ENCODE measurements at regions not wholly inside any gene's neighbourhood (a gene's known extent, or its start where the extent isn't known, plus 50 kb on each side); places are given as distances from the start of the nearest gene placed in this dataset.

DNA sequence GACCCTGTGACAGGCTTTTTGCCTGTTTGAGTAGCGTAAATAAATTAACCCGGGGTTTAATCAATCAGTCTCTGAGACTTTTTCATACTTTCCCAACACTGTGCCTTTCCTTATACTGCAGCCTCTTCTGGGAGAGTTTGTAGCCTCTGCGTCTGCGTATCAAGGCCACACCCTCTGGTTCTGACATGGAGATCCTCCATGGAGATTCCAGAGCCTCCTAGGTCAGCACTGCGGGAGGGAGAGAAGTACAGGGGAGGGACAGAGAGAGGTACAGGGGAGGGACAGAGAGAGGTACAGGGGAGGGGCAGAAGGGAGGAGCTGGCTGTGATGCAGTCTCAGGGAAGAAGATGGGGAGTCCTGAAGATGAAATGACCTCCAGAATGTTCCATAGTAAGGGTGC is 166.0 kb downstream of the ARL4C start:
- TF ChIP-seq EZH2 (IDR thresholded peaks at IDR 0.05; ENCODE audit: low read length, missing control alignments) = no peak
- no peak for TF ChIP-seq CTCF (conservative IDR thresholded peaks at IDR 0.05 in 1 of 2, IDR thresholded peaks at IDR 0.05 in 1 of 2; ENCODE audit: low read depth in 1 of 2, low read length in 2 of 2)

Measured in fibroblast of lung (primary cell).